NCI-H2171 (cell line): ENCODE measurements at regions not wholly inside any gene's neighbourhood (a gene's known extent, or its start where the extent isn't known, plus 50 kb on each side); places are given as distances from the start of the nearest gene placed in this dataset.

Experiments used
- DNase-seq: peaks from one replicate; lab custom pipeline; 2025; lab: John Stamatoyannopoulos, UW

DNA sequence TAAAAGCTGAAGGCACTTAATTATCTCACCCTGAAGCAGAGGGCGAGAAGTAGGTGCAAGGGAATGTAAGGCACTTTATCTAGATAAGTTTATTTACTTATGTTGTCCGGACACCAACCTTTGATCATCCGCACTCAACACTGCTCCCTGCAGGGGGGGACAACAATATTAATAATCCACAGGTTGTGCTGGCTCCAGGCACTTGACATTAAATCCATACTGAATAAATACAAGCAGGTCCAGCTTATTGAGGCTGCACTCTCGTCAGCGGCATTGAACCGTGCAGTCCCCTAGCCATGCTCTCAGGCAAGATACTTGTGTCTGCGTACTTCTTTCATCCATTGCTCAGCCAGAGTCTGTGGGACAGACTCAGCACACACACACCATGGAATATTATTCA is 374.5 kb upstream of the NBEA start:
- DNase-seq, result no peak

GRCh38 chr13:34570698-34571353 is 371.2 kb upstream of the NBEA start:
- DNase-seq, result no peak

DNA sequence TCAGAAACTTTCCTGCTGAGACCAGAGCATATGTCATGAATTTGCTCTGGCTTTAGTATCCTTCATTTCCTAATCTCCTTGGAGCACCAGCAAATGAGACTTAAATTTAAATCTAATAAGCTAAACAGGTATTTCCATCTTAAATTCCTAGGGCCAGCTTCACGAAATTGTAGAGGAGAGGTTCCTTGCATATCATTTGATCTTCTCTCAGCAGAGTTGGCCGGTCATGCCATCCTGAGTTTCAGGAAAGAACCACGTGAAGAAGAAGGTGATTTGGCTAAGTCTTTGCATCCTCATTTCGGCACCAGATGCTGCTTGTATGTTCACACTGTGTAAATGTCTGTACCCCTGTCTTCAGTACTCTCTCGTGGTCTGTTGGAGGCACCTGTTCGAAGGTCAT is 370.4 kb upstream of the NBEA start:
- DNase-seq, result no peak

DNA sequence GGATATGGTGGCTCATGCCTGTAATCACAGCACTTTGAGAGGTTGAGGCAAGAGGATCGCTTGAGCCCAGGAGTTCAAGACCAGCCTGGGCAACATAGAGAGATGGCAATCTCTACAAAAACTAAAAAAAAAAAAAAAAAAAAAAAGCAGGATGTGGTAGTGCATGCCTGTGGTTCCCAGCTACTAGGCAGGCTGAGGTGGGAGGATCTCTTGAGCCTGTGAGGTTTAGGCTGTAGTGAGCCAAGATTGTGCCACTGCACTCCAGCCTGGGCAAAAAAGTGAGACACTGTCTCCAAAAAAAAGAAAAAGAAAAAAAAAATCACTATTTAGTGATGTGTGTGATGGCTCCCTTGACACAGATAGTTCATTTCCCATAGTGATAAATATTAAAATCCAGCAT is 365.0 kb upstream of the NBEA start:
- DNase-seq, result no peak

DNA sequence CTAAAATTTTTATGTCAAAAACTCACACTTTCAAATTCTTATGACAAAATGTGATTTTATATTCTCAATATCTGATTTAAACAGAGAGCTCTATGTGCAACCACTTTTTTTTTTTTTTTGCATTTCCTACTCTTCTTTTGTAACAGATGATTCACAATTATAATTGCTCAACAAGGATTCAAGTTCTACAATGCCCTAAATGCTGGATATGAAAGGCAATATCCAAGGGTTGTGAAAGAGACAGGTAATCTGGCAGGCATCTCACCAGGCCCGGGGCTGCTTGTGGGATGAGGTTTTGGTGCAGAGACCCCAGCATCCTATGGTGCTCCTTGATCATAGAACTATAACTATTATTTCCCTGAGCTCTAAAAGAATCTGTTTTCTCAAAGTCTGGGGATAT is 363.6 kb upstream of the NBEA start:
- no peak for DNase-seq

- DNase-seq, result no peak
These were observed 363.2 kb upstream of the NBEA start for GRCh38 chr13:34578917-34579316.

- no peak for DNase-seq
These were observed 358.9 kb upstream of the NBEA start for GRCh38 chr13:34583181-34583580.

GRCh38 chr13:34587576-34587975 is 354.5 kb upstream of the NBEA start:
- DNase-seq, result no peak

GRCh38 chr13:34588362-34588761 is 353.7 kb upstream of the NBEA start:
- no peak for DNase-seq

GRCh38 chr13:34589581-34589980 is 352.5 kb upstream of the NBEA start:
- DNase-seq, result no peak

DNA sequence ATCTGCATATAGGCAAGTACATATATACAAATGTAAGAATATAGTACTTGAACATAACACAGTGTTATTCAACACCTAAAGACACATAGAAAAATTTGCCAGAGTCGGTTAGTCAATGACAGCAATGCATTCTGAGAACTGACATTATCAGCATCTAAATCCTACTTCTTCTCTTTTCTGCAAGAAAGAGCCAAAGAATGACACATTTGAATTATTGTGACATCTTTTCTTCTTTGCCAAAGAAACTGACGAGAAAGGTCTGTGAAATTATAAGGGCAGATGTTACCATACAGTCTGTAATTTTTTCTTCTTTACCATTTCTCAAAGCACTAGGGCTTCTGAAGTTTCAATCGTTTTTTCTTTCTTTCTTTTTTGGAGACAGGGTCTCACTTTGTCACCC is 350.9 kb upstream of the NBEA start:
- no peak for DNase-seq

GRCh38 chr13:34591900-34592529 is 350.1 kb upstream of the NBEA start:
- DNase-seq, result no peak

GRCh38 chr13:34593658-34594057 is 348.4 kb upstream of the NBEA start:
- no peak for DNase-seq

GRCh38 chr13:34594507-34594906 is 347.6 kb upstream of the NBEA start:
- no peak for DNase-seq

GRCh38 chr13:34608331-34608730 is 333.7 kb upstream of the NBEA start:
- no peak for DNase-seq

GRCh38 chr13:34611671-34612070 is 330.4 kb upstream of the NBEA start:
- DNase-seq, result no peak

DNA sequence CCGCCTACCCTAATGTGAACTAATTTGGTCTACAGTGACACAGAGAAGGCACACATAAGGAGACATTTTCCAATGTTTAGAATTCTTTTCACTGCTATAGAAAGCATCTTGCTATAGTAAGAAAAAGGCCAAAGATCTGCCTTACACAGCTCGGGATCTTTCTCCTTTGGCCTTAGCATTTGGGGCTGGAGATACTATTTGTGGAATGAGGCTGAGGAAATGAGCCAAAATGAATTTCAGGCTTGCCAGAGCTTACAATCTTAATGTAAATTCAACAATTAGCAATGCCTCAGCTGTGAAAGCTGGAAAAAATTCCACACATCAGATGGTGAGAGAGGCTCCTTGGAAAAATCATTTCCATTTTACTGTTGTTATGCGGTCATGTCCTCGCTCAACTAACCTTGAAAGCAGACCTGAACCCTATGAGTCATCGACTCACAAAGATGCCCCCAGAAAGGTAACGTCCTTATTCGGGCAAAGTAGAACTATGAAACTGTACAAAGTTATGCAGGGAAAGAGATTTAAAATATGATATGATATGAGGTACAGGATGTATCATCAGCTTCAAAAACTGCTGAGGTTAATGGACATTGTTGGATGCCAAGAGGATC is 324.5 kb upstream of the NBEA start:
- no peak for DNase-seq

GRCh38 chr13:34618654-34619053 is 323.4 kb upstream of the NBEA start:
- no peak for DNase-seq

DNA sequence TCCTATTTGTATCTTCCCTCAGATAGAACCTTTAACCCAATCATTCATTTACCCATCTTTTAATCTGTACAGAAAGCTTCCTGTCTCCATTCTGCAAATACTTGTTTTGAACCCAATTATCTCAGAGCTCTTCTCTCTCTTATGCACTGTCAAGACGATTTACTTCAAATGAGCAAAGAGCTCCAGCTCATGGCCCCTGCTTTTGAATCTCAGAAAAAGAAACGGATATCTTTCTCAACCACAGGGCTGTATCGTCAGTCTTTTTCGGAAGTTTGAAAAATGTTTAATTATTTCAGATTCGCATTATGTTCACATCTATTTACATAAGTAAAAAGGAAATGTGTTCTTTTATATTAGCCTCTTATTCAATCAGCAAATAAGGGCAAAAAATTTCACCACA is 322.7 kb upstream of the NBEA start:
- DNase-seq, result no peak

GRCh38 chr13:34620074-34620850 is 321.8 kb upstream of the NBEA start:
- DNase-seq, result no peak

DNA sequence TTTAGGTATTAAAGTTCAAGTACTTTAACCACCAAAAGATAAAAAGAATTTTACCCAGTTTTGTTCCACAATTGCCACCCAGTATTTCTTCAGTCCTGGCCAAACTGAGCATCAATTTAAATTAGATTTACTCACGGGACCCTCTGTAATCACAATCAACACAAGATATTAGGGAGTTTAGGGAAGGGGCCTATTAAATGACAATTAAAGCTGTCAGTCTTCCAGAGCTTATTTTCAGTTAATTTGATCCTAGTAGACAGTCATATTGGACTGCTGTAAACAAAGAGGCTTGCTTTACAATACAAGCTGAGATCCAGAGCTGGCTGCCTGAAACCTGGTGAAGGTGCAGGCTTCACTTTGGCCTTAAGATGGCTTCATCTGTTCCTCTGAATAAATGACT is 321.2 kb upstream of the NBEA start:
- DNase-seq, result no peak

GRCh38 chr13:34623331-34623730 is 318.7 kb upstream of the NBEA start:
- no peak for DNase-seq
